AG10803 (cell line): ENCODE measurements at regions not wholly inside any gene's neighbourhood (a gene's known extent, or its start where the extent isn't known, plus 50 kb on each side); places are given as distances from the start of the nearest gene placed in this dataset.
A peak's percentile ranks its signal among the peaks of the same experiment; 100 is the strongest.

Experiments used
- DNase-seq: peaks from one replicate; pipeline ENCODE4 v3.0.0; 2010; ENCODE audit warnings: low read depth
- H3K4me3 ChIP-seq: 2 replicates; pipeline ENCODE4 v1.5.1; 2011; ENCODE audit warnings: mild to moderate bottlenecking, low read length, control low read depth
- CTCF ChIP-seq: conservative IDR thresholded peaks from 2 replicates; pipeline ENCODE4 v1.5.1; 2011; ENCODE audit warnings: mild to moderate bottlenecking, low read length, control low read depth, inconsistent platforms

- no peak overlapping the region for H3K4me3 ChIP-seq
- DNase-seq, result peak; percentile 12
- no peak for TF ChIP-seq CTCF
Measured at GRCh38 chr9:89998633-89999032, 393.8 kb downstream of the GADD45G start.

GRCh38 chr9:89999176-89999533, 394.3 kb downstream of the GADD45G start:
- no peak overlapping the region for H3K4me3 ChIP-seq
- no peak for DNase-seq
- no peak for TF ChIP-seq CTCF

GRCh38 chr9:89999534-90000370, 394.9 kb downstream of the GADD45G start:
- TF ChIP-seq CTCF, result no peak
- peak; percentile 53 for DNase-seq
- peak overlapping the region; percentile 35 for H3K4me3 ChIP-seq

- H3K4me3 ChIP-seq, result no peak overlapping the region
- no peak for DNase-seq
- no peak for TF ChIP-seq CTCF
Measured at GRCh38 chr9:90000925-90001324, 396.1 kb downstream of the GADD45G start.

GRCh38 chr9:90001747-90002146, 396.9 kb downstream of the GADD45G start:
- no peak for TF ChIP-seq CTCF
- no peak overlapping the region for H3K4me3 ChIP-seq
- DNase-seq, result no peak

- no peak for DNase-seq
- TF ChIP-seq CTCF, result no peak
- H3K4me3 ChIP-seq, result no peak overlapping the region
Measured at GRCh38 chr9:90002397-90003271, 397.8 kb downstream of the GADD45G start.
